ENCODE measurements at regions not wholly inside any gene's neighbourhood (a gene's known extent, or its start where the extent isn't known, plus 50 kb on each side); places are given as distances from the start of the nearest gene placed in this dataset.

DNA sequence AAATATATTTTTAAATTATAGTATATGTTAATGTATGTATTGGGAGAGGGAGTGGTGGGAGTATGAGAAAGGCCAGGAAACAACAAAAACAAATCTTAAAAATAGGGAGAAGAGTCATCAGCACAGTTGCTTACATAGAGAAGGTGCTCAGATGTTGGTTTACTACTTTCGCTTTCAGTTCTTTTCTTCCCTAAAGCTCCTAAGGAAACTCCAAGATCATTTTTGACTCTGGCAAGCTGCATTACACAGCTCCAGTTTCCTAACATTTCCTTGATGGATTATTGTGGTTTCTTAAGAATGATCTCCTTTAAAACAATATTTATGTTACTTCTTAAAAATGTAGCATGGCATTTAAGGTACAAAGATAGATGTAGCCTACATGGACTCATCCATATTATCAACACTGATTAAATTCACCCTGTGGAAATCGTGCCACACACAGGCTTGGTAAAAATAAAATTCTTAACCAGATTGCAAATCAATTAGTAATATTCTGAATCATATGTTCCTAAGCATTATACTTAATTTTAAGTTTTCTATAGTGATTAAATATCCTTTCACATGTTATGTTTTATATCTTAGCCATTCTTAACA, 118.0 kb upstream of the MAN1A1 start:
- no peak for TF ChIP-seq CBFB (CRISPR knock-in tag; IDR thresholded peaks at IDR 0.05; ENCODE audit: low read depth)
- TF ChIP-seq, protein P1, sequence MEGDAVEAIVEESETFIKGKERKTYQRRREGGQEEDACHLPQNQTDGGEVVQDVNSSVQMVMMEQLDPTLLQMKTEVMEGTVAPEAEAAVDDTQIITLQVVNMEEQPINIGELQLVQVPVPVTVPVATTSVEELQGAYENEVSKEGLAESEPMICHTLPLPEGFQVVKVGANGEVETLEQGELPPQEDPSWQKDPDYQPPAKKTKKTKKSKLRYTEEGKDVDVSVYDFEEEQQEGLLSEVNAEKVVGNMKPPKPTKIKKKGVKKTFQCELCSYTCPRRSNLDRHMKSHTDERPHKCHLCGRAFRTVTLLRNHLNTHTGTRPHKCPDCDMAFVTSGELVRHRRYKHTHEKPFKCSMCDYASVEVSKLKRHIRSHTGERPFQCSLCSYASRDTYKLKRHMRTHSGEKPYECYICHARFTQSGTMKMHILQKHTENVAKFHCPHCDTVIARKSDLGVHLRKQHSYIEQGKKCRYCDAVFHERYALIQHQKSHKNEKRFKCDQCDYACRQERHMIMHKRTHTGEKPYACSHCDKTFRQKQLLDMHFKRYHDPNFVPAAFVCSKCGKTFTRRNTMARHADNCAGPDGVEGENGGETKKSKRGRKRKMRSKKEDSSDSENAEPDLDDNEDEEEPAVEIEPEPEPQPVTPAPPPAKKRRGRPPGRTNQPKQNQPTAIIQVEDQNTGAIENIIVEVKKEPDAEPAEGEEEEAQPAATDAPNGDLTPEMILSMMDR (IDR thresholded peaks at IDR 0.05) = no peak
